DMS53 treated with DMSO at 0.1 percent for 48 hours (cell line): ENCODE measurements at regions not wholly inside any gene's neighbourhood (a gene's known extent, or its start where the extent isn't known, plus 50 kb on each side); places are given as distances from the start of the nearest gene placed in this dataset.
A peak's percentile ranks its signal among the peaks of the same experiment; 100 is the strongest.
"Not testable (repeated sequence)": the region's sequence is repeated elsewhere in the genome, so short reads cannot be mapped to it uniquely, and the experiment has no call there.

Source experiments
- DNase-seq: peaks from one replicate; lab custom pipeline; 2025; ENCODE audit not compliant: unreplicated experiment; lab: John Stamatoyannopoulos, UW

DNA sequence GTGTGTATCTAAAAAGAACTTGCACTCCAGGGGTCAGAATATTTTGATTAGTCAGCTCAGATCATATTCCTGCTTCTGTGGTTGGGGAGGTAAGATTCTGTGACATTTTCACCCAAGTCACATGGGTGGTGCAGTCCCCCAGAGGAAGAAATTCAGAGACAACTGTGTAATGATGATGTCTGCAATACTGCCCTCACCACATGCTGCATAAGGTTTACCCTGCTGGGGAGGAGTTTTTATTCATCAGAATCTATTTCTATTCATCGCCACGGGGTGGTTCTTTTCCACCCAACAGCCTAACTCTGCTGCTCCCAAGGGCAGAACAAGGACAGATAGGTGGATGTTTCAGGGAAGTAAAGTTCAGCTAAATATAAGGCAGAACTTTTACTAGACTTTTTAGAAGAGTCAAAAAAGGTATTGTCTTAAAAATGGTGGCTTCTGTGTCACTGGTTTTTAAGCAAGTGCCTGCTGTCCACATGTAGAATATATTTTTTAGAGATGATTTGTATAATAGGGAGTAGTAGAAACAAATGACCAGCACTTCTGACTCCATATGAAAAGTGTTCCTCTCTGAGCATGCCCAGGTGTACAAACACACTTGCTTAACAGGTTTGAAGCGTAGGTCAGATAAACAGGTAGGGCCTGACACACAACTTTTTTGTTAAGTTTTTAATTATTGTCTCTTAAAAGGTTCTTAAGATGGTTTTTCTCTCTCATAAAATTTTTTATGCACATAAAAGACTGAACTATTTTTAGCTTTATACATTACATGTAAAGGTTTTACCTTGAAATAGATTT is 352.7 kb downstream of the LRRC70 start:
- DNase-seq: no peak

DNA sequence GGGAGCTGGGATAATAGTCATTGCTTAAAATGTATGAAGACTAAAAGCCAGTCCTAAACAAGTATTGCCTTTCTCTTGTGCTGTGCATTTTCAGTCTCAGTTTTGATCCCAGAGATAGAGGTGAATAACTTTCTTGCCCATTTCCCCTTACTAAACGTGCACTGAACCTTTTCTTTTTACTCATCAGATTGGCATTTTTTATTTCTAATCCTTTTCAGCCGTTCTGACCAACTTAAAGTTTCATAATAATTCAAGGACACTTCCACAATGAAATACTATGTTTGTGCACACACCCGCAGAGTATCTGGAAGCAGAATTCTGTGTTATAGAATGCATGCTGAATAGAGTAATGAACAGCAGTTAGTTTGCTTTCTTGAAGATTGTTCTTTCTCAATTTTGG is 343.6 kb downstream of the LRRC70 start:
- DNase-seq: no peak

DNA sequence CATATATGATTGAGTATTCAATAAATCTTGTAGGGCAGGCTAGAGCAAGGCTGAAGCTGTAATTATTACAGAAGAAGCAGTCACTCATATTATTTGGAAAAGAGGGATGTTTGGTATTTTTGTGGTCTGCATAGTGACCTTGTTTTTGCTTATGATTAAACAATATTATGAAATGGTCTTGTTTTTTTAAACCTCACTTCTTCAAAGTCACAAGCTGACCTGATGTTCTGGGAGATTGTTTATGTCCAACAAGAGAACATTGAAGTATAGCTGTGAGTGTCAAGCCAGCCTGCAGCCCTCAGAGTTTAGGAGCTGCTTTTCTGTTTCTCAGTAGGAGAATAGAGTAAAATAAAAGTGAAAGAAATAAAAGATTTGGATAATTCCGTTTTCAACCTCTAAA is 342.2 kb downstream of the LRRC70 start:
- DNase-seq: no peak

DNA sequence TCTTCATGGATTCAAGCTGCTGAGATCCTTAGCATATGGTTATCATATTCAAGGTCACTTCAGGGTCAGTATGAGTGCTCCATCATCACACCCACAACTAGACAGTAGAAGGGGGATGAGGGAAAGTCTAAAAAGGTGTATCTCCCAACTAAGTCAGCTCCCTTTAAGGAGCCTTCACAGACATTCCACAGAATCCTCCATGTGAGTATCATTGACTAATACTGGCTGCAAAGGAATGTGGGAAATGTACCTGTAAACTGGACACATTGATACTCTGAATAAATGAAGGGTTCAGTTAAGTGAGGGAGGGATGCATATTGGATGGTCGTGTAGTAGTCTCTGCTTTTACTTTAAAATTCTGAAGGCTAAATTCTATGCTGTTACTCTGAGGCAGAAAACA is 330.7 kb downstream of the LRRC70 start:
- DNase-seq: no peak

DNA sequence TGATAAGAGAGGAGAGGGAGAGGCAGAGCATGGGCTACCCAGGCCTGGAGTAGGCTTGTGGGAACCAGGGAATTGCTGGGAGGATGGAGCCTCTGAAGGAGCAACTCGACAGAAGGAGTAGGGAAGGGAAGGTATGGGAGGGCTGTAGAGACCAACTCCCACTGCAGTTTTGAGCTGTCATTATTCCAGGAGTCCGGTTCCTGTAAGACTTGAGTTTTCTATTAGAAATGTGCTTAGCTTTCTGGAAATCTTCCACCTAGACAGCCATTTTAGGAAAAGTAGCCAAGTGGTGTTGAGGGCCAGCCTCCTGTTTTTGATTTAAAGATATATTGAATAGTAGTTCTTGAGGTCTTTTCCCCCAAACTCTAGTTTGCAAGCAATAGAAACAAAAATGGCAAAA is 323.5 kb downstream of the LRRC70 start:
- no peak for DNase-seq

DNA sequence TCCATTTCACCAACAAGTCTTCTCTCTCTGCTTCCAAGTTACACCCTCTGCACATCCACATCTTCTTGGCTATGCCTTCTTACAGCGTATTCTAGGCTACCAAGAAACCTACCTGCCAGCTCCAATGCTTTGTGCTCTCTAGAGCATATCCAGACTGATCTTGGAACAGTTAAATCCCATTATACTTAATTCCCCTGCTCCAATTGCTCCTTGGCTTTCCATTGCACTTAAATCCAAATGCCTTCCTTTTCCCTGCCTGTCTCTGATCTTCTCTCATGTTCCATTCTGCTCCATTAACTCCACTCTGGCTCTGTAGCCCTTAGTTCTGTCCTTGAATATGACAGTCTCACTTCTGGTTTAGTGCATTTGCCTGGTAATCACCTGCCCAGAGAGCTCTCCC is 322.4 kb downstream of the LRRC70 start:
- no peak for DNase-seq

DNA sequence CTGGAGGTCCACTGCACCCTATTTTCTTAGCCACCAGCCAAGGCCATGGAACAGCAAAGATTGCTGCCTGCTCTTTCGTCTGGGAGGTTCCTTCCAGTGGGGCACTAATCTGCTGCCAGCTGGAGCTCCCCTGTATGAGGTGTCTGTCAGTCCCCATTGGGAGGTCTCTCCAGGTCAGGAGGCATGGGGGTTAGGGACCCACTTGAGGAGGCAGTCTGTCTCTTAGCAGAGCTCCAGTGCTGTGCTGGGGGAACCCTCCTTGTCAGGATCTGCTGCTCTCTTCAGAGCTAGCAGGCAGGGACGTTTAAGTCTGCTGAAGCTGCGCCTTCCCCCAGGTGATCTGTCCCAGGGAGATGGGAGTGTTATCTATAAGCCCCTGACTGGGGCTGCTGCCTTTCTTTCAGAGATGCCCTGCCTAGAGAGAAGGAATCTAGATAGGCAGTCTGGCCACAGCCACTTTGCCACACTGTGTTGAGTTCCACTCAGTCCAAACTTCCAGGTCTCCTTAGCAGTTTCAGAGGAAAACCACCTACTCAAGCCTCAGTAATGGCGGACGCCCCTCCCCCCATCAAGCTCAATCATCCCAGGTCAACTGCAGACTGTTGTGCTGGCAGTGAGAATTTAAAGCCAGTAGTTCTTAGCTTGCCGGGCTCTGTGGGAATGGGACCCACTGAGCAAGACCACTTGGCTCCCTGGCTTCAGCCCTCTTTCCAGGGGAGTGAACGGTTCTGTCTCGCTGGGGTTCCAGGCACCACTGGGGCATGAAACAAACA is 317.7 kb downstream of the LRRC70 start:
- DNase-seq: no peak

DNA sequence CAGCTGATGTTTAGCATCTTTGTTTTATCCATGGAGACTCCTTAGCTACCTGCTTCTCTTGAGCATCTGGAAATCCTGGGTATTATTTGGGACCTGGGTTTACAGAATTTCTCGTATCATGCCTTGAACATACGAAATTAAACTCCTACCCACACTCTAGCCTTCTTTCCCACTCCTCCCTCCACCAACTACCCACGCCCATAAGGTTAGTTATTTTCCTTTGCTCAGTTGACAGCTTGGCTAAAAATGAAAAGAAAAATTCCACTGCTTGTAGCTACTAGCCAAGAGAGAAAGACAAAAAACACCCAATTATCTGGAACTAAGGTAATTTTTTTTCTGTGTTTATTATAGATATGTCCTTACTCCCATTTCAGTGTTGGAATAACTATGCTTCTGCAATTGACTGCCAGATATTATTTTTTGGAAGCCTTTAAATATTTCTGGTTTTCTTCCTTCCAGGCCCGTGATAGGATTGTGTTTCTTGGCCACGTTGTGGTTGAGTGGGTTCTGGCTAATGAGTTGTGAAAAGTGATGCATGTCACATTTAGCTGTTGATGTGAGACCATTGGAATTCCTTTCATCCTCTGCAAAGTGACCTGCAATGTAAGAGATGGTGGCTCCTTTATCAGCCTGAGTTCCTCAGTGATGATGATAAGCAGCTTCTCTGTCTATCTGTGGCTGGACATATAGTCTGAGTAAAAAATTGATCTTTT is 308.1 kb downstream of the LRRC70 start:
- DNase-seq: no peak

DNA sequence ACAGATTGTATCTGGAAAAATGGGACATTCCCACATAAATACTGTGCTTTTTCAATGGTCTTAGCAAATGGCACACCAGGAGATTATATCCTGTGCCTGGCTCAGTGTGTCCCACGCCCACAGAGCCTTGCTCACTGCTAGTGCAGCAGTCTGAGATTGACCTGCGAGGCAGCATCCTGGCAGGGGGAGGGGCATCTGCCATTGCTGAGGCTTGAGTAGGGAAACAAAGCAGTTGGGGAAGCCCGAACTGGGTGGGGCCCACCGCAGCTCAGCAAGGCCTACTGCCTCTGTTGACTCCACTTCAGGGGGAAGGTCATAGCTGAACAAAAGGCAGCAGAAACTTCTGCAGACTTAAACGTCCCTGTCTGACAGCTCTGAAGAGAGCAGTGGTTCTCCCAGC is 258.7 kb downstream of the LRRC70 start:
- not testable (repeated sequence) for DNase-seq

DNA sequence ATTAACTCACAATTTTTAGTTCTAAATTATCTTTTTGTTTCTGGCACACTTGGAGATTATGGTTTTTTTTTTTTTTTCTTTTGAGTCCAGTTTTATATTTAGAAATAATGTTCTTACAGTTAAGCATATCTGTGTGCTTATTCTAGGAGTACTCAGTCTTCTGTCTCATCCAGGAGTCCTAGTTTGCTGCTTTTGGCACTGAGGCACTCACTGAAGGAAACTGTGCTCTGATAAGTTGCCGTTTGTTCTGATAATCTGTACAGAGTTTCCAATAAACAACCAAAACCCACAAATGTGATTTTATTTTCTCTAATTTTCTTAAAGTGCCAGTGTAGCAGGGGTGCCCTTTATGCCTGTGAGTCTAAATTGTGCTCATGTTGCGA is 251.0 kb downstream of the LRRC70 start:
- no peak for DNase-seq

DNA sequence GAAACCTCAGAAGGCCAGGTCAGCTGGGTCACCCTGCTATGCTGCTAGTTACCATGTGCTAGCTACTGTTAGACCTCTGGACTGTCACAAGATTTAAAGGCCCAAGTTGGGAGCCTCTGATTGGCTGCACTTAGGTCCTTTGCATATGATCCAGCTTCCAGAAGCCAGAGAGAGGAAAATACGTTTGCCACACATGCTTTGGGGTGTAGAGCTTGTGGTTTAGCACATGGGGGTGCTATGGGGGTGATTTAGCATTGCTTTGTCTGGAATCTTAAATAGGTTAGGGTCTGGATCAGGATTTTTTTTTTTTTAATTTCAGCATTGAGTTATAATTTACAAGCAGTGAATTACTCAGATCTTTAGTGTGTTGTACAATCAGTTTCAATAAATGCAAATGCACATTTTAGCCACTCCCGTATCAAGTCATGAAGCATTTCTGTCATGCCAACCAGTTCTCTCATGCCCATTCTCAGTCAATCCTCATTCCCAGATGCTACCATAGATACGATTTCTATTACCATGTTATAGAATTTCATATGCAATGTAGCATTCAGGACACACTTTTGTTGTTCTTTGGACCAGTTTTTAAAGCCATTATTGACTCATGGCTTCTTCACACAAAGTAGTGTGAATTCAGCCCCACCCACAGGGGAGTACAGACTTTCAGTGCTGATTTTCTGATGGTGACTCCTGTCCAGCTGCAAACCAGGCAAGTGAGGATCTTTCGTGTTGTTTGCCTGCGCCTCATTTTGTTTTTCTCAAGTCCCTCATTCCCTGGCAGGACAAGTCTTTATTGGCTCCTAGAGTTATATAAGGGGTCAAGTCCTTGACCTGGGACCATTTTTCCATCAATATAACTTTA is 250.4 kb downstream of the LRRC70 start:
- no peak for DNase-seq

DNA sequence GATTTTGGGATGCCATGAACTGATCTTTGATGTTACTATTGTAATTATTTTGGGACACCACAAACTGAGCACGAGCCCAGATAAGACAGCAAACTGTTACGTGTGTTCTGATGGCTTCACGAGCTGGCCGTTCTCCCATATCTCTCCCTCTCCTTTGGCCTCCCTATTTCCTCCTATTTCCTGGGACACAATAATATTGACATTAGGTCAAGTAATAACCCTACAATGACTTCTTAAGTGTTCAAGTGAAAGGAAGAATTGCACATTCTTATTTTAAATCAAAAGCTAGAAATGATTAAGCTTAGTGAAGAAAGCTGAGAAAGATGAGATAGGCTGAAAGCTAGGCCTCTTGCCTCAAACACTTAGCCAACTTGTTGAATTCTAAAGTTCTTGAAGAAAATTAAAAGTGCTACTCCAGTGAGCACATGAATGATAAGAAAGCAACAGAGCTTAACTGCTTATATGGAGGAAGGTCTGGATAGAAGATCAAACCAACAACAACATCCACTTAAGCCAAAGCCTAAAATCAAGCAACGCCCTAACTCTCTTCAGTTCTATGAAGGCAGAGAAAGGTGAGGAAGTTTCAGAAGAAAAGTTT is 247.1 kb downstream of the LRRC70 start:
- DNase-seq: no peak

DNA sequence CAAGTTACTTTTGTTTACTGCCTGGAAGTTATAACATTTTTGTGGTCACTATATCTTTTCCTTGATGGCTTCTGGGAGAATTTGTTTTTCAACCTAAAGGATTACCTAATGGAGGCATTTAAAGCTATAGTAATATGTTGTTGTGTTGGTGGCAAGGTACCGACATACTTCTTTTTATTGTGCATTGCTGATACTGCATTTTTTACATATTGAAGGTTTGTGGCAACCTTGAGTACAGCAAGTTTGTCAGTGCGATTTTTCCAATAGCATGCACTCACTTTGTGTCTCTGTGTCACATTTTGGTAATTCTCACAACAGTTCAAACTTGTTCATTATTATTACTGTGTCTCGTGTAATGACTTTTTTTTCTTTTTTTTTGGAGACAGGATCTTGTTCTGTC is 246.3 kb downstream of the LRRC70 start:
- DNase-seq: no peak

DNA sequence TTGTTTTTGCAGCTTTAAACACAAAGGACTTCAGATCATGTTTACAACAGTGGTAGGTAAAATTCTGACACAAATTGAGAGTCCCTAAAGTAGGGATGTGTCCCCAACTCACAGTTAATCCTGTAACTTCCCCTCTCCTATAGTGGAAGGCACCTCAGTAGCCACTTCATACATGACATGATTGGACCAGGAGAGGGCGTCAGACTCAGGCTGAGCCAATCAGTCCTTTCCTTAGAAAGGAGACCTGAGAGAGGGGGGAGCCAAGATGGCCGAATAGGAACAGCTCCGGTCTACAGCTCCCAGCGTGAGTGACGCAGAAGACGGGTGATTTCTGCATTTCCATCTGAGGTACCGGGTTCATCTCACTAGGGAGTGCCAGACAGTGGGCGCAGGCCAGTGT is 238.4 kb downstream of the LRRC70 start:
- not testable (repeated sequence) for DNase-seq

DNA sequence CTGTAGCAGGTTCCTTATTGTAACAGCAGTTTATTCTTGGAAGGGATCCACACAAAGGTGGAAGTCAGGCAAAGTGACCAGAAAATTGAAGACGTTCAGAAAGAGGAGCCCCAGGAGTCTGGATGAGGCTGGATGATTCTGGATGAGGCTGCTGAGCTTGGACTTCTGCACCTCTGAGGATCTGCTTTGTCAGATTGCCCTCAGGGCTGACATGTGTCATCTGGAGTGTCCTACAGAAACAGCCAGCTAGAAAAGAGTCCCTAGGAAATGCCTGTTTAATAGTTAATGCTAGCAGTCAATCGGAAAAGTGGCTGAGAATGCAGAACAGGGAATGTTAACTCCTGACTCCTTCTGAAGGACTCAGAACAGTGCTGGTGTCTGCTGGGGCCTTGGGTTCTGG is 236.4 kb downstream of the LRRC70 start:
- DNase-seq: no peak

DNA sequence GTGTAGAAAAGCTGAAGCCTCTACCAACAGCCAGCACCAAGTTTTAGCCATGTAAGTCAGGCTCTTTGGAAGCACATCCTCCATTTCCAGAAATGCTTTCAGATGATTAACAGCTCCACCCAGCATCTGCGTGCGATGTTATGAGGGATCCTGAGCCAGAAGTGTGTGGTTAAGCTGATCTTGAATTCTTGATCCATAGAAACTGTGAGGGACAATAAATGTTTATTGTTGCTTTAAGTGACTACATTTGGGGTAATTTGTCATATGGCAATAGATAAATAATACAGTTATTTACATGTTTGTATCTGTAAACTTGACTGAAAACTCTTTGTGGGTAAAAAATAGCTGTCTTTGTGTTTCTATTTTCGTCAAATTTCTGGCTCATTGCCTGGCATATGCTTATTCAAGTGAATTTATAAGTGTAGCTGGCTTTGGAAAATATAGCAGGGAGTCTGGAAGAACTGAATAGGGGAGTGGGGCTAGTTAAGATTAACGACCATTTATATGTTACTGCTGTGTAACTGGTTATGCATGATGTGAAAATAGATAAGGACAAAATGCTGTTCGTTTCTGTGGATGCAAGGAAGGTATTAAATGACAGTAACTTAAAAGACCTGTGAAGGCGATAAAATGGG is 234.1 kb downstream of the LRRC70 start:
- no peak for DNase-seq

DNA sequence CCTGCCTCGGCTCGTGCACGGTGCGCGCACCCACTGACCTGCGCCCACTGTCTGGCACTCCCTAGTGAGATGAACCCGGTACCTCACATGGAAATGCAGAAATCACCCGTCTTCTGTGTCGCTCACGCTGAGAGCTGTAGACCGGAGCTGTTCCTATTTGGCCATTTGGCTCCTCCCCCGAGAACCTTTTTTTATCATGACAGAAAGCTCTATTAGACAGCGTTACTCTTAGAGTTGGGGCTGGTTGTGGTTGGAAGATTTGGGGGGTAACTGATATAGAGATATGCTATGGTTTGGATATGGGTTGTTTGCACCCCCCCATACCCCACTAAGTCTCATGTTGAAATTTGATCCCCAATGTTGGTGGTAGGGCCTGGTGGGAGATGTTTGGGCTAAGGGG is 226.2 kb downstream of the LRRC70 start:
- not testable (repeated sequence) for DNase-seq

DNA sequence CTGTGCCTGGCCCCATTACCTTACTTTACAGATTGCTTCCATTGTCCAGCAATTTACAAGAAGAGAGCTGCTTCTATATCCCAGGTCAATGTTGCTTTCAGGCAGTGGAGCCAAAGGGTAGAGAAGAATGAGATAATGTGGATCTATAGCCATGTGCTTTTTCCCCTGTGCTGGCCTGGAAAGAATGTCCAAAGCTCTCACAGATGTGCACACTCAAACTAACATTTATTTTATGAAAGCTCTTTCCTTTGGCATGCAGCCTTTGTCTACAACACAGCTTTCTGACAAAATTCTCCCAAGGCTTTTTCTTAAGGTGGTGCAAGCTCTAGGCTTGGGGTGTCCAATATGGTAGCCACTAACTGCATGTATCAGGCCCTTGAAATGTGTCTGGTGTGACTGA is 217.3 kb downstream of the LRRC70 start:
- DNase-seq: no peak

DNA sequence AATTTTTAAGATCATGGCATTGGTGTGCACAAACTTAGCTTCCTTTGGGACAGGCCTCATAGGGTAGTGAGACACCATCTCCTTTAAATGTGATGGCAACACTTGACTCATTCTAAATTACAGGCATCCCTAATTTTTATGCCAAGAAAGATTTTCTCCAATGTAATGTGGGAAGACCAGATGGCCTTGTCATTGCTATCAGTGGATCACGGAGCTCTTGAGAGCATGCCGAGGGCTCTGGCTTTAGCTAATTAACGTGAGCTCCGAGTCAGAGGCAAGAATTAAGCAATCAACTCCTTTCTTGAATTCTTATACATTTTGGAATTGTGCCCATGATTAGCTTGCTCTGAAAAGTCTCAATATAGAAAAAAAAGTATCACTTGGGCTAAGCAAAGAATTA is 215.8 kb downstream of the LRRC70 start:
- DNase-seq: no peak

DNA sequence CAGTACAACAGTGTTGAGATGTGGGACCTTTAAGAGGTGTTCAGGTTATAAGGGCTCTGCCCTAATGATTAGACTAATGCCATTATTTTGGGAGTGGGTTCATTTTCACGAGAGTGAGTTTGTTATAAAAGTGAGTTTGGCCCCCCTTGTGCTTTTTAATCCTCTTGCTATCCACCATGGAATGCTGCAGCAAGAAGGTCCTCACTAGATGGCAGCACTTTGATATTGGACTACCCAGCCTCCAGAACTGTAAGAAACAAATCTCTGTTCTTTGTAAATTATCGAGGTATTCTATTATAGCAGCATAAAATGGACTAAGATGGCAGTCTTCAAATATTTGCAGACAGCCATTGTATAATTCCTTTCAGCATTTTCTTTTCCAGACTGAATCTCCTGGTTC is 212.4 kb downstream of the LRRC70 start:
- DNase-seq: peak; percentile 10
